Transverse colon (tissue), 4 donors: ENCODE measurements at regions not wholly inside any gene's neighbourhood (a gene's known extent, or its start where the extent isn't known, plus 50 kb on each side); places are given as distances from the start of the nearest gene placed in this dataset.

Experiments
- CTCF ChIP-seq, 5 experiments: fragments of 200-600 bp in 3 of 5; fragments of 450-650 bp in 2 of 5; sonication (generic) in 3 of 5; IDR thresholded peaks; 1 replicate in 2 of 5; 2 replicates in 3 of 5; pipeline ENCODE4 v1.5.1; 2016 to 2017; ENCODE audit warnings: antibody characterized with exemption in 5 of 5, inconsistent platforms in 3 of 5, mild to moderate bottlenecking in 2 of 5, moderate library complexity in 1 of 5
- EP300 ChIP-seq: sonication (generic); formaldehyde crosslinking; IDR thresholded peaks from one replicate; pipeline ENCODE4 v1.6.1; 2017; ENCODE audit warnings: antibody characterized with exemption, low read depth
- POLR2A ChIP-seq: fragments of 450-650 bp; IDR thresholded peaks from one replicate; pipeline ENCODE4 v1.6.1; 2016; ENCODE audit warnings: antibody characterized with exemption, mild to moderate bottlenecking, moderate library complexity
- POLR2AphosphoS5 ChIP-seq, 3 donors: sonication (generic); formaldehyde crosslinking; IDR thresholded peaks; one replicate each; pipeline ENCODE4 v1.6.1; 2016; ENCODE audit warnings: antibody characterized with exemption in 3 of 3

- no peak for TF ChIP-seq CTCF (IDR thresholded peaks at IDR 0.05)
- no peak for TF ChIP-seq POLR2AphosphoS5 (IDR thresholded peaks at IDR 0.05)
- TF ChIP-seq POLR2A = no peak
- no peak for TF ChIP-seq EP300
Observed at GRCh38 chr2:241943961-241944575, 74.5 kb downstream of the RTP5 start.
